Left lobe of liver (tissue), 2 donors: ENCODE measurements at regions not wholly inside any gene's neighbourhood (a gene's known extent, or its start where the extent isn't known, plus 50 kb on each side); places are given as distances from the start of the nearest gene placed in this dataset.

ENCODE experiments used
- ATAC-seq: fragments of 200-7000 bp; cut with Tn5 transposase; one replicate; pipeline ENCODE4 v1.9.1; 2020; ENCODE audit warnings: mild to moderate bottlenecking, moderate library complexity
- DNase-seq: peaks from one replicate; pipeline ENCODE4 v3.0.0-alpha.2; 2020; ENCODE audit warnings: low spot score
- donor health status: DM: no; HTN: no; CAD: no; lungs with moderate emphysema.
- donor health status: DM: no; HTN: yes; CAD: no.

GRCh38 chr22:20637750-20638506 is 130.5 kb downstream of the MED15 start:
- no peak for ATAC-seq
- no peak for DNase-seq

DNA sequence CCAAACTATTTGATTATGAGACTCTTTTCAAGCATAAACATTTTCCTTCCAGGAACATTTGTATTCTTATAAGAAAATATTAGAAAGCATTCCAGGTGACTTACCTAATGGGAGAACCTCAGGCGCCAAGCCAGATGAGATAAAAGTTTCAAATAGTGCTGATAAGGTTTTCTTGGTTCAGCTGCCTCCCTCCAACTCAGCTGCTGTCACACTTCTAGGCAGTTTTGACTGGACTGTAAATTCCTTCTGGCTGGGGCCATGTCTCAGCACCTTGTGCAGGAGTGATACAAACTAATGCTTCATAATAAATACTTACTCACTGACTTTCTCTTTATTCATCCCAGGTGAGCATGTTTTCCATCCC is 131.1 kb downstream of the MED15 start:
- no peak for ATAC-seq
- DNase-seq = no peak

DNA sequence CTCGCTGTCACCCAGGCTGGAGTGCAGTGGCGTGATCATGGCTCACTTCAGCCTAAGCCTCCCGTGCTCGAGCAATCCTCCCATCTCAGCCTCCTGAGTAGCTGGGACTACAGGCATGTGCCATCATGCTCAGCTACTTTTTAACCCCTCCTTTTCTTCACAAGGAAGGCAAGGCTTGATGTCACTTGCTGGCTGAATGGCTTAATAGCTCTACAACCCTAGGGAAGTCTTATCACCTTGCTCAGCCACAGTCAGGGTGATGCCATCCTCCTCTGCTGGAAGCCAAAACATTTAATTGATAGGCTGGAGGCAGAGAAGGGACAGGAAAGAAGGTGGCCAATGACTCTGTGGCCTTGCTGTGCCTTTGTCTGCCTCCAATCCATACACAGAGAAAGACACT is 131.9 kb downstream of the MED15 start:
- ATAC-seq (no peak), DNase-seq (no peak)

DNA sequence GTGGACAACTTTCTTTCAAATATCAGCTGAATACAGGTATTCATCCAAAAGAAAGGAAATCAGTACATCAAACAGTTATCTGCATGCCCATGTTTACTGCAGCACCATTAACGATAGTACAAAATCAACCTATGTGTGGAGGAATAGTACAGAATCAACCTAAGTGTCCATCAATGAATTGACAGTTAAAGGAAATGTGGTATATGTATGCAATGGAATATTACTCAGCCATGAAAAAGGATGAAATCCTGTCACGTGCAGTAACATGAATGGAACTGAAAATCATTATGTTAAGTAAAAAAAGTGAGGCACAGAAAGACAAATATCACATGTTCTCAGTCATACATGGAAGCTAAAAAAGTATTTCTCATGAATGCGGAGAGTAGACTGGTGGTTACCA is 132.3 kb downstream of the MED15 start:
- ATAC-seq = no peak

DNA sequence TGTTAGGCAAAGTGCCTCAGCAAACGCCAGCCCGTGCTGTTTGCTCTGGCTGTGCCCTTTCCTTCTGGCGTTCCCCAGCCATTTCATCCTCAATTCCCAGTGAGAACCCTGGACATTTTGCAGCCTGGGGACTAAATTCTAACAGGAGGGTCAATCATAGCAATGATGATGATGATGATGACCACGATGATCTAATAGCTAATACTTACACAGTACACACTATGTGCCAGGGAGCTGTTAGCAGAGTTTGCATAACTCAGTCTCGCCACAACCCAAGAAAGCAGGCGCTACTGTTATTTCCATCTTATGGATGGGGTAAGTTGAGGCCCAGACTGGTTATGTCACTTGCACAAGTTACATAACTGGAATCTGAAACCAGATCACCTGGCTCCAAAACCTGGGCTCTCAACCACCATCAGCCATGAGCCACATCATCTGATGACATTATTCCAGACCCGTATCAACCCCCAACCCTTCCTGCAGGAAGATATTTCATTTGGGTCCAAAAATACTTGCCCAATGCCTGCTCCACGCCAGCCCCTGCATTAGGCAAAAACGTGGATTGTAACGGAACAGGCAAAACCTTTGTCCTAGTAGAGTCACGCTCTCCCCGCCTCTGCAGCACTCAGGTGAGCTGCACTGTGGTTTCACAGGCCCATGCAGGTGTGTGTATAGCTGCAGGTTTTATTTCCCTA is 132.6 kb upstream of the SERPIND1 start:
- DNase-seq (peak; percentile 14), ATAC-seq (no peak)

More for the DNA sequence above, 132.3 kb downstream of the MED15 start:
- DNase-seq = no peak

- DNase-seq (peak; percentile 5), ATAC-seq (no peak)
Observed at GRCh38 chr22:20641919-20642579, 131.9 kb upstream of the SERPIND1 start.

GRCh38 chr22:20642668-20643179 is 131.2 kb upstream of the SERPIND1 start:
- ATAC-seq = no peak
- DNase-seq = no peak

GRCh38 chr22:20644071-20644642 is 129.8 kb upstream of the SERPIND1 start:
- ATAC-seq (no peak), DNase-seq (peak; percentile 8)

DNA sequence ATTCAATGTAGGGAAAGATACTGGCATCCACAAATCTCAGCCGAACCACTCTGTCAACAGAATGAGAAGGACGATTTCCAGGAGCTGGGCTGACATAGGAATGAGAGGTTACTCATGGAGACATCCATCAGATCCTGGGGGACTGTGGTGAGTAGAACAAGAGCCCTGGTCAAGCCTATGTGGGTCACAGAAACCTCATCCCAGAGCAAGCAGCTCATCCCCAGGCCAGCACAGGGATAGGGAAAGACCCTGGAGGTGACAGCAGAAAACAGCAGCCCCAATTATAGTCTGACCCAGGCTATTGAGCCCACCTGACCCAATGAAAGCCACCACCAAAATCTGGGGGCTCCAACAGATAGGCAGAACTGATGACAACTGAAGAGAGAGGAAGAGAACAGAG is 128.0 kb upstream of the SERPIND1 start:
- DNase-seq = peak; percentile 7
- no peak for ATAC-seq

DNA sequence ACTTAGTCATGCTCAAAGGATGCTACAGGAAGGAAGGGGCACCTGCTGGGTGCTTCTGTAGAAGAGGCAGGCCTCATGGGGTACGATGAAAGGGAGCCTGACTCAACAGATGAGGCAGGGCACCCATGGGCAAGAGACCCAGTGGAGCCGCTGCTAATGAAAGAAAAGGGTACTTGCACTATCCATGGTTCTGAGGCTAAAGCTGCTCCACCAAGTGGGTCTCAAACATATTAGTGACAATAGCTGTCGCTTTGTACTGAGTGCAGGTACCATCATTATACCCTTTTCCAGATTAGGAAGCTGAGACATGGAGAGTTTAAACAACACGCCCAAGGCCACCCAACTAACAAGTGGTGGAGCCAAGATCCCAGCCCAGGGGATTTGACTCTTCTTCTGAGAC is 127.5 kb upstream of the SERPIND1 start:
- ATAC-seq = no peak
- peak; percentile 7 for DNase-seq

DNA sequence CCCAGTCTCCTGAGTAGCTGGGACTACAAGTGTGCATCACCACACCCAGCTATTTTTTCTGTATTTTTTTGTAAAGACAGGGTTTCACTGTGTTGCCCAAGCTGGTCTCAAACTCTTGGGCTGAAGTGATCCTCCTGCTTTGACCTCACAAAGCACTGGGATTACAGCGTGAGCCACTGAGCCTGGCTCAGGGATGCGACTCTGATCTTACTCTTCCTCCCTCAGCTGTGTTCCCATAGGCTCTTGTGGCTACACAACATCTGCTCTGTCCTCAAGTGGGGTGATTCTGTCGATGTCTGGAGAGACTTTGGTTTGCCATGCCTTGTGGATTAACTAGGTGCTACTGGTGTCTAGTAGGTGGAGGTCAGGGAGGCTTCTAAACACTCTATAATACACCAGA is 127.0 kb upstream of the SERPIND1 start:
- ATAC-seq (no peak), DNase-seq (no peak)

- no peak for ATAC-seq
- DNase-seq = peak; percentile 23
Observed at GRCh38 chr22:20647586-20648305, 126.2 kb upstream of the SERPIND1 start.

DNA sequence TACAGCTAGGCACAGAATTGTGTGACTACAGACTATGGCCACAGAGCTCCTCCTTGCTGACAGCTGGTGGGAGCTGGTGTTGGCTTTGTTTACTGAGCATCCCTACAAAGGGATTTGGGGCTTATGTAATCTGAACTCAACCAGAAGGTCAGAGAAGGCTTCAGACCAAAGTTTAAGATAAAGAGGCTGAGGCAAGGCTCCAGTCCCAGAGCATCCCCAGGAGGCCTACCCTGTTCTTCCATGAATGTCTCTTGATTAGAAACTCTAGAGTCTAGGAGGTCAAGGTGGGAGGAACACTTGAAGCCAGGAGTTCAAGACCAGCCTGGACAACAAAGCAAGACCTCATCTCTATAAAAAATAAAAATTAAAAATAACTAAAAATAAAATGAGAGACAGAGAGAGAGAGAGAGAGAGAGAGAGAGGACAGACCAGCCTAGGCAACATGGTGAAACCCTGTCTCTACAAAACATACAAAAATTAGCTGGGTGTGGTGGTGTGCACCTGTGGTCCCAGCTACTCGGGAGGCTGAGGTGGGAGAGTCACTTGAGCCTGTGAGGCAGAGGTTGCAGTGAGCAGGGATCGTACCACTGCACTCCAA is 125.5 kb upstream of the SERPIND1 start:
- ATAC-seq (no peak), DNase-seq (peak; percentile 8)

GRCh38 chr22:20650294-20651207 is 123.4 kb upstream of the SERPIND1 start:
- ATAC-seq = no peak

GRCh38 chr22:20651286-20651685 is 122.6 kb upstream of the SERPIND1 start:
- no peak for DNase-seq
- ATAC-seq = no peak

More at GRCh38 chr22:20650294-20651207, 123.4 kb upstream of the SERPIND1 start:
- peak; percentile 33 for DNase-seq

DNA sequence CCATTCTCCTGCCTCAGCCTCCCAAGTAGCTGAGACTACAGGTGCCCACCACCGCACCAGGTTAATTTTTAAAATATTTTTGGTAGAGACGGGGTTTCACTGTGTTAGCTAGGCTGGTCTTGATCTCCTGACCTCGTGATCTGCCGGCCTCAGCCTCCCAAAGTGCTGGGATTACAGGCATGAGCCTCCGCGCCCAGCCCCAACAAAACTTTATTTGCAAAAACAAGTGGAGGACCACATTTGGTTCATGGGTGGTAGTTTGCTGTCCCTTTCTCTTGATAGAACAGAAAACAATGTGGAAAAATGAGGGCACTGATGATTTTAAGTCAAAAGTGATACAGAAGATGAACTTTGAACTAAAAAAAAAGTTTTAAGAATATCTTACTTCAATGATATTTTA is 121.8 kb upstream of the SERPIND1 start:
- DNase-seq = no peak
- no peak for ATAC-seq

GRCh38 chr22:20652582-20652981 is 121.3 kb upstream of the SERPIND1 start:
- DNase-seq = peak; percentile 32
- ATAC-seq = no peak

GRCh38 chr22:20653012-20653794 is 120.7 kb upstream of the SERPIND1 start:
- ATAC-seq (no peak), DNase-seq (peak; percentile 36)
